GM04503 (cell line): ENCODE measurements at regions not wholly inside any gene's neighbourhood (a gene's known extent, or its start where the extent isn't known, plus 50 kb on each side); places are given as distances from the start of the nearest gene placed in this dataset.

Experiments used
- DNase-seq: peaks from one replicate; pipeline ENCODE4 v3.0.0-alpha.2; 2012; ENCODE audit warnings: low read depth

DNA sequence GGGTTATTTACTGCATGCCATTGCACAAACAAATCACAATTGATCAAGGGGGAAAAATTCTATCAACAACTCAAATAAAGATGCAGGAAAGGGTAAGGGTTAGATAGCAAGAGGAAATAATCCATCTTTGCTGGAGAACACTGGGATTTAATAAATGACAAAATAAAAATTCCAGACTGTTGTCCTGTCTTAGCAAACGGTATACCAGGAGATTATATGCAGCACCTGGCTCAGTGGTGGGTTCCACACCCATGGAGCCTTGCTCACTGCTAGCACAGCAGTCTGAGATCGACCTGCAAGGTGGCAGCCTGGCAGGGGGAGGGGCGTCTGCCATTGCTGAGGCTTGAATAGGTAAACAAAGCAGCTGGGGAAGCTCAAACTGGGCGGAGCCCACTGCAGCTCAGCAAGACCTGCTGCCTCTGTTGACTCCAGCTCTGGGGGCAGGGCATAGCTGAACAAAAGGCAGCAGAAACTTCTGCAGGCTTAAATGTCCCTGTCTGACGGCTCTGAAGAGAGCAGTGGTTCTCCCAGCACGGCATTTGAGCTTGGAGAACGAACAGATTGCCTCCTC, 296.5 kb upstream of the THSD7B start:
- DNase-seq: no peak

DNA sequence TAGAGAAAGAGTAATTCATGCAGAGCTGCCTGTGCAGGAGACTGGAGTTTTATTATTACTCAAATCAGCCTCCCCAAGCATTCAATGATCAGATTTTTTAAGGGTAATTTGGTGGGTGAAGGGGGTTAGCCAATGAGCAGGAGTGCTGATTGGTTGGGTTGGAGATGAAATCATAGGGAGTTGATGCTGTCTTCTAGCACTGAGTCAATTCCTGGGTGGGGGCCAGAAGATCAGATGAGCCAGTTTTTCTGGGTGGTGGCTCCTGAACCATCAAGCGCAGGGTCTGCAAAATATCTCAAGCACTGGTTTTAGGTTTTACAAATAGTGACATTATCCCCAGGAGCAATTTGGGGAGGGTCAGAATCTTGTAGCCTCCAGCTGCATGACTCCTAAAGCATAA, 312.8 kb upstream of the THSD7B start:
- DNase-seq: no peak

GRCh38 chr2:136448986-136449780, 316.2 kb upstream of the THSD7B start:
- DNase-seq: no peak

DNA sequence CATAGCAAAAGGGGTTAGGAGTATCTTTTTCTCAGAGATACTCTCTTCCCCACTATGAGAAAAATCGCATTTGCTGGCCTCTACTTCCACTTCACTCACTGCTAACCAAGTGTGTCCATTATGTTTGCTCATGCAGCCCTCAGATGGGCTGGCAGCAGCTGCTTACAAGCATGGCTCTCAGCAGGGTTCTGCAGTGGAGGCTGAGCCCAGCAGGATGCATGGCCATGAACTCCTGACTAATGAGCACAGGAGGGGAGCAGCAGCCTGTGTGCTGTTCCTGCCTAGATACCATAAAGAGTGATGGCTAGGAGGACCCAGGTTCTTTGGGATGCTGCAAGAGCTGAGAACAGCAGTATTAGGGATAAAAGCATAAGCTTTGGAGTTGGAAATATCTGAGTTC, 316.9 kb upstream of the THSD7B start:
- DNase-seq: no peak

- DNase-seq: no peak
Observed at GRCh38 chr2:136444323-136444722, 321.0 kb upstream of the THSD7B start.

- no peak for DNase-seq
Observed at GRCh38 chr2:136443661-136444060, 321.7 kb upstream of the THSD7B start.

DNA sequence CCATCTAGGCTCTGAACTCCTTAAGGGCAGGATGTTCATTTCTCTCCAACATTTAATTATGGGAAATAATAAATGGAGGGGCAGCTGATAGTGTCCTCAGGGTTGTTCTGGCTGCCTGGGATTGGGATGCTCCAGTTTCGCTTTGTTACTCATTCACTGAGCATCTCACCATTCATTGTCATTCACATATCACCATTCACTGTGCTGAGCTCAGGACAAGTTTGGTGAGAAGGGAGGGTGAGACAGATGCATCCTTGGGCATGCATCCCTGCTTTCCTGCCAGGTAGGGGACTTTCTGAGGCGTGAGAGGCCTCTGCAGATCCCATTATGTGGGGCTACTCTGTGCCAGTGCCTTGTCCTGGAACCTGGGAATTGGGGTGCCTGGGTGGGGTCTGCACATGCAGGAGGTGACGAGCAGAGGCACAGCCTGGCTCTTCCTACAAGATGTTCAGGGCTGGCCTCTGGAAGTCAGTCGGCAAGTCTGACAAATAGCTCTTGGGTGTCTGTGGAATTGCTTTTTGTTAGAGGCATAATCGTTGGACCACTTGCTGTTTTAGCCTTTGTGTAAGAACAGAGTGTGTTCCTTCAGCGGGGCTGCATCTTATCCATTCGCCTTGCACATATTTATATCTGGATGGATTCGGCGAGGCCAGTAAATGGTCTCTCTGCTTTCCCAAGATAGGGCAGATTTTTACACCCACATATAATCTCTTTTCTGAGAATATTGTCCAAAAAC, 323.2 kb upstream of the THSD7B start:
- no peak for DNase-seq

- no peak for DNase-seq
Observed at GRCh38 chr2:136439064-136439676, 321.2 kb upstream of the CXCR4 start.

DNA sequence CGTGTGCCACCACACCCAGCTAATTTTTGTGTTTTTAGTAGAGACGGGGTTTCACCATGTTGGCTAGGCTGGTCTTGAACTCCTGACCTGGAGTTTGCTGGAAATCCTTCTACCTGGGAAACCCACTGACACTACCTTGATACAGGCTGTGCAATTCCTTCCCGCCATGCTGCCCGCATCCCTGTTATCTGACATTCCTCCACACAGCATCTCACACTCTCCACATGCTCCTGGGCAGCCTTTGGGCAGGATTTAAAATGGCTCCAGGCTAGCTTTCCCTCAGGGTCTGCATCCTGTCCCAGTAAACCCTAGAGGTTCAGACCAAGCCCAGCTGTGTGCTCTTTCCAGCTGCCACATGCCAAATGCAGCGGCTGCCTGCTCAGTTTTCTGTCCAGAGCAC, 319.5 kb upstream of the CXCR4 start:
- DNase-seq: no peak

GRCh38 chr2:136436936-136437335, 319.0 kb upstream of the CXCR4 start:
- DNase-seq: no peak

GRCh38 chr2:136434251-136434715, 316.3 kb upstream of the CXCR4 start:
- DNase-seq: no peak

DNA sequence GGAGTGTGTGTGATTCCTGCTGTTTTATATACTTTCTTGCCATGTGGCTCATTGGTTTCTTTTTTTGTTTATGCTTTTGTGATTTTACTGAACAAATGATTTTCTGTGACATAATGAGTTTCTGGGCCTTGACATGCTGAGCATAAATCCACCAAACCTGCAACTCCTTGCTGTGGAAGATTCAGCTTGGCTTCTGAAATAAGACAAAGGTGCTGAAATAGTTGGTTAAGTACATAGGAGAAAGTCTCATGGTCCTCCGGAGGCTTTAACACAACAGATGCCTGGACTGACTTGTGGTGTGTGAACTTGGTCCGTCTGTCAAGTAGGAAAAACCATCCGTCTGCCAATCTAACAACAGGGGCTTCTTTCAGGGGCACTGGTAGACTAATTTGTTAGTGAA, 315.3 kb upstream of the CXCR4 start:
- DNase-seq: no peak

- no peak for DNase-seq
Observed at GRCh38 chr2:136424112-136424511, 306.2 kb upstream of the CXCR4 start.

DNA sequence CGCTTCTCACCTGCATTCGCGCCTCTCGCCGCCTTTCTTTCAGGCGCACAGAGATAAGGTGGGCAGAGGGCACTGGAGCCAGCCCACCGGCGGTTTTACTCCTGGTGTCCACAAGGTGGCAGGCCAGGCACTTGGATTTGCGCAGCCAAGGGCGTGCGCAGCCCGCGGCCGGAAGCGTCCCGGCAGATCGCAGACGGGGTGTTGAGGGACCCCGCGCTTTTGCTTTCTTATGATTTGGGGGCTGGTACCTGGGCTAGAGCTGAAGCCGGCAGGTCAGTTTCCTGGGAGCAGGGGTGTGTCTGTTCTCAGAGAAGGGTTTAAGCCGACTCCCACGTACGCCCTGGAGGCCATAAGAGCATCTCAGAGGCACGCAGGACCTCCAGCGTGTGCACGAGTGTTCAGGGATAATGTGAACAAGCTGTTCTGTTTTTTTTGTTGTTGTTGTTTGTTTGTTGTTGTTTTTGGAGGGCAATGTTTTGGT, 305.6 kb upstream of the CXCR4 start:
- peak; percentile 3 for DNase-seq

- DNase-seq: no peak
Observed at GRCh38 chr2:136422512-136422911, 304.6 kb upstream of the CXCR4 start.

DNA sequence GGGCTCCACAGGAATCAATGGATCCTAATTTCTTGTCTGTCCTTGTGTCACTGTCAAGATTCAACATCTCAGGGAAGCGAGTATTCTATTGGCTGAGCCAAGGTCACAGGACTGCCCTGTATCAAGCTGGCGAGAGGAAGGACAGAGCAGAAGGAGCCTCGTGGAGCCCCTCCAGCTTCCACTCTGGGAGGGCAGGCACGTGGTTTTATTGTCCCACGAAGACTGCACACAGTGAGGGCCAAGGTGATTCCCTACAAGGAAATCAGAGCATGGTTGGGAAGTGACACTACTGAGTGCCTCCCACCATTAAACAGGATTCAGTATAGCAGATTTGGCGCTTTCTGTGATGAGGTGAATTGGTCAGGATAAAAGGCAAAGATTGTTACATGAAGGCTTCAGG, 302.4 kb upstream of the CXCR4 start:
- no peak for DNase-seq

GRCh38 chr2:136411946-136412345, 294.0 kb upstream of the CXCR4 start:
- no peak for DNase-seq

DNA sequence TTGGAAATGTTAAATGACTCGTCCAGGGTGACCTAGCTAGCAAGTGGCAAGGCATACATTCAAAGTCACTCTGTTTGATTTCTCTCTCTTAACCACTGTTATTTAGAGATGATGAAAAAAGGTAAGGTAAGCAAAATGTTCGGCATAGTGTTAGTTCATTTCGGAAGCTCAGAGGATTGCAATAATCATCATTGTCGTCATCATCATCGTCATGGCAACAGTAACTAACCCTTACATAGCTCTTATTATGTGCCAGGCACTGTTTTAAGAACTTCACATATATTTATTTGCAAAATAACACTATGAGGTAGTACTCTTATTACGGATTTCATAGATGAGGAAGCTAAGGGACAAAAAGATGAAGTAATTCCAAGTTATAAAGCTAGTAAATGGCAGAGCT, 292.7 kb upstream of the CXCR4 start:
- no peak for DNase-seq

DNA sequence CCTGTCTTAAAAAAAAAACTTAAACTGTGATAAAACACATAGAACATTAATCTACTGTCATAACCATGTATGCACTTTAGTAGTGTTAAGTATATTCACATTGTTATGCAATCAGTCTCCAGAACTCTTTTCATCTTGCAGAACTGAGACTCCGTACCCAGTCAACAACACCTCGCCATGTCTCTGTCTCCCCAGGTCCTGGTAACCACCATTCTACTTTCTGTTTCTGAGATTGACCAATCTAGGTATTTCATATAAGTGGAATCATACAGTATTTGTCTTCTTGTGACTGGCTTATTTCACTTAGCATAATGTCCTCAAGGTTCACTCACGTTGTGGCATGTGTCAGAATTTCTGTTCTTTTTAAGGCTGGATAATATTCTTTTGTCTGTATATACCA, 290.8 kb upstream of the CXCR4 start:
- no peak for DNase-seq

DNA sequence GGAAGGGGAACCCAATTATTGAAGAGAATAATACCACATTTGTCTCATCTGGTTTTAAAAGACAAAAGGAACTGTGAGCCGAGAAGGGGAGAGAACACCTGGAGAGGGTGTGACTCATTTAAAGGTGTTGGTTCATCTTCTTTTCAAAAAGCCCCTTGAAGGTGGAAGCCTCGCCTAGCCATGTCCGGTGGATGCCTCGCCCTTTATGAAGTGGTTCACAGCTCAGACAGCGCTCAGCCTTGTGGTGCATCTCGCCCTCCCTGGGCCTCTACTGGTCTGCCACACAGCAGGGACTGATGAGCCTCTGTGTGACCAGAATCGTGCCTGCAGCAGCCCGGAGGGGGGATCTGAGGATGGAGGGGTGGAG, 290.0 kb upstream of the CXCR4 start:
- DNase-seq: no peak

GRCh38 chr2:136407117-136407951, 289.4 kb upstream of the CXCR4 start:
- no peak for DNase-seq

- DNase-seq: no peak
Observed at GRCh38 chr2:136404925-136405324, 287.0 kb upstream of the CXCR4 start.
